ENCODE measurements at regions not wholly inside any gene's neighbourhood (a gene's known extent, or its start where the extent isn't known, plus 50 kb on each side); places are given as distances from the start of the nearest gene placed in this dataset.

- DNase-seq (peak in 4 of 6 donors; percentile 14 to 48 (median 30)), FAIRE-seq (no peak), ATAC-seq (peak in 3 of 4 donors; percentile 53 to 77 (median 72))
- H3K4me1 ChIP-seq, result peaks cover 0 to 6% (median 0%) of the 10 kb centered on the region in 3 donors
- H3K27me3 ChIP-seq, result no peaks in the 10 kb centered on the region
- H3K27ac ChIP-seq, result no peak overlapping the region
- H3K4me3 ChIP-seq, result no peak overlapping the region
- intact Hi-C loops (cut with DNase I), result no loop called here
- TF ChIP-seq CTCF (IDR thresholded peaks at IDR 0.05), result no peak
- H3K36me3 ChIP-seq, result no peaks in the 10 kb centered on the region
- 10 to 14% methylated on average over 5 of the region's 5 CpGs for WGBS, 2 donors
- H3K9me3 ChIP-seq, result no peaks in the 10 kb centered on the region
Measured at GRCh38 chr10:121155742-121156474, 304.7 kb downstream of the WDR11 start.

- H3K27me3 ChIP-seq, result no peaks in the 10 kb centered on the region
- no peak for TF ChIP-seq CTCF (IDR thresholded peaks at IDR 0.05)
- FAIRE-seq (no peak), ATAC-seq (peak in 2 of 4 donors; percentile 39 to 64), DNase-seq (peak in 1 of 6 donors; percentile 41)
- WGBS, 2 donors, result 62 to 63% methylated on average over 4 to 5 of the region's 6 CpGs
- H3K36me3 ChIP-seq, result no peaks in the 10 kb centered on the region
- no peaks in the 10 kb centered on the region for H3K9me3 ChIP-seq
- H3K27ac ChIP-seq, result peak overlapping the region in 1 of 4 donors; percentile 34
- peaks cover 0 to 6% (median 0%) of the 10 kb centered on the region in 3 donors for H3K4me1 ChIP-seq
- H3K4me3 ChIP-seq, result no peak overlapping the region
- intact Hi-C loops (cut with DNase I), result no loop called here
Measured at GRCh38 chr10:121157998-121158397, 306.8 kb downstream of the WDR11 start.

GRCh38 chr10:121158988-121159579 lies 307.9 kb downstream of the WDR11 start:
- FAIRE-seq (no peak), DNase-seq (peak in 4 of 6 donors; percentile 21 to 38 (median 33)), ATAC-seq (peak; percentile 58 to 85 (median 78))
- no peaks in the 10 kb centered on the region for H3K9me3 ChIP-seq
- peak overlapping the region in 2 of 4 donors; percentile 34 to 36 for H3K27ac ChIP-seq
- intact Hi-C loops (cut with DNase I), result no loop called here
- no peak overlapping the region for H3K4me3 ChIP-seq
- no peak for TF ChIP-seq CTCF (IDR thresholded peaks at IDR 0.05)
- H3K4me1 ChIP-seq, result peaks cover 0 to 6% (median 0%) of the 10 kb centered on the region in 3 donors
- H3K27me3 ChIP-seq, result no peaks in the 10 kb centered on the region
- WGBS, 2 donors, result 11 to 19% methylated on average over 2 of the region's 2 CpGs
- H3K36me3 ChIP-seq, result no peaks in the 10 kb centered on the region

GRCh38 chr10:121159670-121160069 lies 308.5 kb downstream of the WDR11 start:
- WGBS, 2 donors, result 64 to 95% methylated on average over 5 of the region's 5 CpGs

More at GRCh38 chr10:121159670-121160069, 308.5 kb downstream of the WDR11 start:
- TF ChIP-seq CTCF (IDR thresholded peaks at IDR 0.05), result no peak
- H3K27me3 ChIP-seq, result no peaks in the 10 kb centered on the region
- DNase-seq (no peak), ATAC-seq (no peak), FAIRE-seq (no peak)
- peaks cover 0 to 6% (median 0%) of the 10 kb centered on the region in 3 donors for H3K4me1 ChIP-seq
- H3K27ac ChIP-seq, result no peak overlapping the region
- H3K9me3 ChIP-seq, result no peaks in the 10 kb centered on the region
- H3K36me3 ChIP-seq, result no peaks in the 10 kb centered on the region
- intact Hi-C loops (cut with DNase I), result no loop called here
- H3K4me3 ChIP-seq, result no peak overlapping the region
